Midbrain (tissue), 1 donor: ENCODE measurements at regions not wholly inside any gene's neighbourhood (a gene's known extent, or its start where the extent isn't known, plus 50 kb on each side); places are given as distances from the start of the nearest gene placed in this dataset.
"Not testable (repeated sequence)": the region's sequence is repeated elsewhere in the genome, so short reads cannot be mapped to it uniquely, and the experiment has no call there.

Experiments
- DNase-seq: peaks from one replicate; lab custom pipeline; 2025; lab: John Stamatoyannopoulos, UW

DNA sequence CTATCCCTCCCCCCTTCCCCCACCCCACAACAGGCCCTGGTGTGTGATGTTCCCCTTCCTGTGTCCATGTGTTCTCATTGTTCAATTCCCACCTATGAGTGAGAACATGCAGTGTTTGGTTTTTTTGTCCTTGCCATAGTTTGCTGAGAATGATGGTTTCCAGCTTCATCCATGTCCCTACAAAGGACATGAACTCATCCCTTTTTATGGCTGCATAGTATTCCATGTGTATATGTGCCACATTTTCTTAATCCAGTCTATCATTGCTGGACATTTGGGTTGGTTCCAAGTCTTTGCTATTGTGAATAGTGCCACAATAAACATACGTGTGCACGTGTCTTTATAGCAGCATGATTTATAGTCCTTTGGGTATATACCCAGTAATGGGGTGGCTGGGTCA is 52.3 kb upstream of the MAN1A2 start:
- DNase-seq, result not testable (repeated sequence)

DNA sequence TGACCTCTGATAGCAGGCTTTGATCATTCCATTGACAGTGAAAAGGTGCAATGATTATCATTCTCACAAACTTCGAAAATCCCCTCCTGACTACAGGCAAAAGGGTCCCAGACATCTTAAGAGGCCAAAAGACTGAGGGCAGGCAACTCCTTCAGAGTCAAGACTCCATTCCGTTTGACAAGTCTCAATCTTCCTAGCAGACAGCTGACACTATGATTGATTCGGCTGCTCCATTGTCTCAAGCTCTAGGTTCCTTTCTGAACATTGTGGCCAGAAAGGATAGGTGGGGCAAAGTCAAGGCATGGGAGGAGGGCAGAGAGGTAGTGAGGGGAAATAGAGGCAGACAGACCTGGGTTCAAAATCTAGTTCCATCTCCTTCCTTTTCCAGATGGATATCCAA is 53.7 kb upstream of the MAN1A2 start:
- DNase-seq, result no peak

DNA sequence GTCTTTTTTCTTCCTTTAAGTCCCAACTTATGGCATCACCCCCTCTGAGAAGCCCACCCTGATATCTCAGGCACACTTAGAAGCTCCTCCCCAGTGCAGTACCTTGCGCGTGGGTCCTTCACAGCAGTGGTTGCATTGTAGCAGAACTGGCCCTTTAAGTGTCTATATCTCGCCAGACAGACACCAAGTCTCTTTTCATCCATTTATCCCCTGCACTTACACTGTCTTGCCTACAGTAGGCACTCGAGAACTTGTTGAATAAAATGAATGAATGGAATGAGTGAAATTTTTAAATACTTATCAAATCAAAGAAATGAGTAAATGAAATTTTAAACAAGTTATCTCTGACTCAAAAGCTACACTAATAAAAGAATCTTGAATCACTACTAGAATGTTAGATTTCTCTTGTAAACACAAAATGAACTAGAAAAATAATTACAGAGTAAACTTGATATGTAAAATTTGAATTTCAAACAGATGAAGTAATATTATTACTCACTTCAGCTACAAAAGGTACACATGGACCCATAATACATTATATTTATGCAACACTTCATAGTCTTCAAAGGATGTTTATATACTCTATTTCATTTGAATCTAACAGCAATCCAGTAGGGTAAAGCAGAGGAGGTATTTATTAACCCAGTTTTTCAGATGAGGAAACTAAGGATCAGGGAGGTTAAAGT is 54.7 kb upstream of the MAN1A2 start:
- DNase-seq, result no peak

DNA sequence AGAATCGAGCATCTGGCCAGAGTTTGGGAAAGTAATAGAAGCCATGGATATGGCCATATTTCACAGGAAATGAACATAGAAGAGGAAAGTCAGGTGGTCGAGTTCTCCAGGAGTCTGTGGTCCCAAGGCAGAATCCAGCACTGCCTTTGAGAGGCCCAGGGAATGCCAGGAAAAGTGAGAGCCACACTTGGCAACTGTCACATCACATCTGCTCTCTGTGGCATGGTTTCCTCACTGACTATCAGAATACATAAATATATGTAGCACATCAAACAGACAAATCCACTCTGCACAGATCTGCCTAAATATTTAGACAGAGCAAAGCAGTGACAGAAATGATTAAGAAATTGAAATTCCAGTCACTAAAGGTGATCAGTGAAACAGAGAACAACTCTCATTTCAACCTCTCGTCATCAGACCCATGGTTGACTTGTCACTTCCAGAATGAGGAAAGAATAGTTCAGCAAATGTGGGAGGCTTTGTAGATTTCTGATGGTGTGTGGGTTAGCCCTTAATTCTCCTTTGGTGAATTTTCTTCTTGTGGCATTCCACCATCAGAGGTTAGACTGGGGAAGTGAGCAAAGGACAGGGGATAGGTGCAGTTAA is 58.8 kb upstream of the MAN1A2 start:
- no peak for DNase-seq

DNA sequence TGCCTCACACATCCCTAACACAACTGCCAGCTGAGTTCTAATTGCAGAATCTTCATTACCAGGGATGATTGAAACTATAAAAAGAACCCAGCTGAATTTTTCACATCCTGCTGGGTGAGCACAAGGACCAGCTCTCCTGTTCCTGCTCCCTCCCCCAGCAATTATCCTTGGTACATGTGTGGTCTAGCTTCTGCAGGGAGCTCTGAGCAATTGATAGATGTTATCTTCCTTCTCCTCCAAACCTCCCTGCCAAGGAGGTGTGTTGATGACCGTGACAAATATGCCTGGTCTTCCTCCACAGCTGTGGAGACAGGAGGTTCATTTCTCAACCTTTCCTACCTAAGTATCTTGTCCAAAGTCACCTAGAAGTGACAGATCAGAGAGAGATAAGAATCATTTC is 65.3 kb upstream of the MAN1A2 start:
- DNase-seq, result no peak

DNA sequence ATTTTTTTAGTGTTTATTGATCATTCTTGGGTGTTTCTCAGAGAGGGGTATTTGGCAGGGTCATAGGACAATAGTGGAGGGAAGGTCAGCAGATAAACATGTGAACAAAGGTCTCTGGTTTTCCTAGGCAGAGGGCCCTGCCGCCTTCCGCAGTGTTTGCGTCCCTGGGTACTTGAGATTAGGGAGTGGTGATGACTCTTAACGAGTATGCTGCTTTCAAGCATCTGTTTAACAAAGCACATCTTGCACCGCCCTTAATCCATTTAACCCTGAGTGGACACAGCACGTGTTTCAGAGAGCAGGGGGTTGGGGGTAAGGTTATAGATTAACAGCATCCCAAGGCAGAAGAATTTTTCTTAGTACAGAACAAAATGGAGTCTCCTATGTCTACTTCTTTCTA is 67.1 kb upstream of the MAN1A2 start:
- DNase-seq, result not testable (repeated sequence)

DNA sequence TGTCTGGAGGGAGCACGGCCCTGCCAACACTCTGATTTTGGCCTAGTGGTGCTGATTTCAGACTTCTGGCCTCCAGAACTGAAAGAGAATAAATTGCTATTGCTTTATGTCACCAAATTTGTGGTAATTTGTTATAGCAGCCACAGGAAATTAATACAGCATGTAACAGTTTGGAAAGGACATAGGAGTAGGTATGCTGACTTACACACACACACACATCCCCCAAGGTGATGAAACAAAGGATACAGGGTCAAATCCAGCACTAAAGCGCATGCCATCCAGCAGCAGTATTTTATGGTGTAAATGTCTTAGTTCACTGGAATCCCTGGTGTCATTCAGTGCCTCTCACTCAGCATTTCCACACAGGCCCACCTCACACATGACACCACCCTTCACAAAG is 72.2 kb upstream of the MAN1A2 start:
- DNase-seq, result no peak

DNA sequence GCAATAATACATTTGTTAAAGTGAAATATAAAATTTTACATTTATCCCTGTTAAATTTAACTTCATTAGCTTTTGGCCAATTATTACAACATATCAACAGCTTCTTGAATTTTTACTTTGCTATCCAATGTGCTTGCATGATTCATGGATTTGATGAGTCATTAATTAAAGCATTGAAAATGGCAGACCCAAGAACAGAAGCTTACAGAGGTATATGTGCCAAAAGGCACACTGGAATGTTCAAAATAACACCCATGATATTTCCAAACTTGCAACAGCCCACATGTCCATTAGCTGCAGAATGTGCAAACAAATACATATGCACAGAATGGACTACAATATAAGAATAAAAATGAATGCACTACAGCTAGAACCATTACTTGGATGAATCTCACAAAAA is 76.4 kb upstream of the MAN1A2 start:
- no peak for DNase-seq

DNA sequence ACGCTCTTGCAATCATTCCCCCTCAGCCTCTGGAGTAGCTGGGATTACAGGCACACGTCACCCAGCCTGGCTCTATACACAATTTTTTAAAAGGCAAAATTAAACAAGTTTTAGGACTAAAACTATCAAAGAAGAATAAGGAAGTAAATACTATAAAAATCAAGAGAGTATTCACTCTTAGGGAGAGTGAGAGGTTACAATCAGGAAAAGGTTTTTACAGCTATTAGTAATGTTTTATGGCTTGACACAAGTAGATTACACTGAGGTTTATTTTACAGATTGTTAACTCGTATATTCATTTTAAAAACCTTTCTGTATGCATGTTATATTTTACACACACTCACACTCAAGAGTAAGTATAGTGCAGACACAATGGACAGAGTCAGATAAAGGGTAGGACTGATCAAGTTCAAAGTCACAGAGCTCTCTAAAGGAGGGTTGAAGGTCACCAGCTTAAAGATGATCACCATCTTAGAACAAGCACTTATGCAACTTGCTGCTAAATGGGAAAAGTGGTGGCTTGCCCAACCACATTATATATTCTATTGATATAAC is 77.9 kb upstream of the MAN1A2 start:
- no peak for DNase-seq

DNA sequence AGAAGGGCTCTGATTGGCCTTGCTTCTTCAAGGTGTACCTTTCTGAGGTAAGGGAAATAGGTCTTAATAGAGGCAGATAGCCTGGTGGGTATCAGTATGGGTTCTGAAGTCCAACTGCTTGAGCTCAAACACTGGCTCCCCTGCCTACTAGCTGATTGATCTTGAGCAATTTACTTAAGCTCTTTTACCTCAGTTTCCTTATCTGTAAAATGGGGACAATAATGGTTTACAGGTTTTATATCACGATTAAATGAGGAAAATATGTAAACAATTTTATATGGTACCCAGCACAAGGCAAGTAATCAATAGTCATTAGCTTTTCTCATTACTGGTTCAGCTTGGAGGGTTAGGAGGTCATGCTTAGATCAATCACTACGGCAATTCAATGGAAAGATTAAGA is 75.8 kb upstream of the VTCN1 start:
- no peak for DNase-seq

DNA sequence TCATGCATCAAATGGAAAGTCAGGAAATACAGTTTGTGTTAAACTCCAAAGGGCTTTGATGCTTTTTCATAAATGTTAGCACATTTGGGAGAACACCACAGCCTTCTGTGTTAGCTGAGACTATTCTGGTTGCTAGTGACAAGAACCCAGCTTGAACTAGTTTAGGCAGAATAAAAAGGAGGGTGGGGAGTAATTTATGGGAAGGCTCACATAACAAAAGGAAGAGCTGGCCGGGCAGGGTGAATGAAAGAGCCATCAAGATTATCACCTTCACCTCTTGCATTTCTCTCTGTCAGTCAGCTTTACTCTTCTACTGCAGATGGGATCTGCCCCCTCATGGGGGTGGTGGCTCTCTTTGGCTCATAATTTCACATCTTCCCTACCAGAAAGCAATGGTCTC is 75.4 kb upstream of the VTCN1 start:
- DNase-seq, result no peak

DNA sequence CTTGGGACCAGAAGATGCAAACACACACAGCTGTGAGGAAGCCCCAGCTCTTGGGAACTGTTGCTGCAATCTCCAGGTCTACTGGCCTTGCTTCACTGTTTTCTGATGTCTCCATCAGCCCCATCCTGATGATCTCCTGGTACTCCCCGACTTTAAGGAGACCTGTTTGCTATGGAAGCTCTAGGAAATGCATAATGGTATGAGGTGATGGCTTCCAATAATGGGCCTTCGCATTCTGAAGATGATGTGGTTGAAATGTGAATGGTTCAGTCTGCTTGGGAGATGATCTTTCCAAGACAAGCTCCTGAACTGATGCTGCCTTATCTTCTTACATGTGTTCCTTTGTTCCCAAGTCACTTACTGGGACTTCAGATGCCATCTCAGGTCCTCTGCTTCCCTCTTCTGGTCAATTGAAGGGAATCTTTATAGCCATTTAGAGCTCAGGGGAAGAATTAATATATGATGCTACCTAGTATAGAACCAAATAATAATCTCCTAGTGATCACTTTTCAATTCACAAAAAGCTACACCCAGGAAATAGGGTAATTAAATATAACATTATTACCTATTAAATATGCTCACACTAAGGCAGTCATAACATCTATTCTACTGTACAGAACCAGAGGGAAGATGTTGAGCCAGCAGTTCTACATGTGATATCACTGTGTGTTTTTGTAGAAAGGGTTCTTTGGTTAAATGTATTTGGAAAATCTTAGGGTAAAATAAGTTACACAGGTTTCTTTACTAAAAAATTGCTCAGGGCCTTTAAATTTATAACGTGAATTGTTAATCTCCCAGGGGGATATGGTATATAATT is 73.9 kb upstream of the VTCN1 start:
- peak; percentile 67 for DNase-seq

DNA sequence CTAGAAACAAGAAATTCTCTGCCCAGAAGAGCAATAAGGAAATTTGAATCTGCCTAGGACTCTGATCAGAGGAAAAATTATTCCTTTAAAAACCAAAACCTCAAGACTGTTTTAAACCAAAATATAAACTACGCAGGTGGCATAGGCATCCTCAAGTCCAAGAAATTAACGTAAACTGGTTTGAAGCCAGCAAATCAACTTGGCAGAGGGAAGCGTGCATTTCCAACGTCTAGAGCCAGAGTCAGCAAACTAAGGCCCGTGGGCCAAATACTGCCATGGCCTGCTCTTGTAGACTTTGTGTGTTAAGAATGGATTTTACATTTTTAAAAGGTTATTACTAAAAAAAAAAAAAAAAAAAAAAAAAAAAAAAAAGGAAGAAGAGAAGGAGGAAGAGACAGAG is 67.8 kb upstream of the VTCN1 start:
- no peak for DNase-seq

DNA sequence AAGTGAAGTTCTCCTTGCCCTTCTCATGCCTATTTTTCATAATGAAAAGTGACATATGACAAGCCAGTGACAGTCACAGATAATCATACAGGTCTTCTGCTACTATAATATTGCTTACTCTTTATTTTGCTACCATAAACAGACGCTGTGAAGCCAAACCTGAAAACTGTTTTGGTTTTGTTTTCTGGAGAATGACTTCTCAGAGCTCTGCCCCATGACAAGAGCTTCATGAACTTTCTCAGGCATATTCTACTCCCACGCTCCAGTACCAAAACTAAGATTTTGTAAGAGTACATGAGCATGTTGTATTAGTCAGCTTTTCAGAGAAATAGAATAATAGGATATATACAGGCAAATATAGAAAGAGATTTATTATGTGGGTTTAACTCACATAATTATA is 64.3 kb upstream of the VTCN1 start:
- DNase-seq, result no peak

DNA sequence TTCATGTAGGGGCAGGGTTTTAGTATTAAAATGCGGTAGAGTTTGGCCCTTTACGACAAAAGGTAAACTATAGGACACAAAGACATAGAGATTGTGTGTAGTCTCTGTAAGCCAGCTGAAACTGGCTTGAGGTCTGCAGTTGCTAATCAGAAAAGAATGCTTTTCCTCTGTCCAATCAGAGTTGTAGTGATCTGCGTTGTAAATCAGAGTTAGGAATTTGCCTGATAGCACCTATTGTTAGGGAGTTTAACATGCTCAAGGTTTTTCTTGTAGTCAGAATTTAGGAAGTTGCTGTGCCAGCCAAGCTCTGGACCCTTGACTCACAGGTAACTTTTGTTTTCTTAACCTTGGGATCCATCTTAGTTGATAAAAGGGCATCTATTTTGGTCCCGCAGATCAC is 61.2 kb upstream of the VTCN1 start:
- no peak for DNase-seq

DNA sequence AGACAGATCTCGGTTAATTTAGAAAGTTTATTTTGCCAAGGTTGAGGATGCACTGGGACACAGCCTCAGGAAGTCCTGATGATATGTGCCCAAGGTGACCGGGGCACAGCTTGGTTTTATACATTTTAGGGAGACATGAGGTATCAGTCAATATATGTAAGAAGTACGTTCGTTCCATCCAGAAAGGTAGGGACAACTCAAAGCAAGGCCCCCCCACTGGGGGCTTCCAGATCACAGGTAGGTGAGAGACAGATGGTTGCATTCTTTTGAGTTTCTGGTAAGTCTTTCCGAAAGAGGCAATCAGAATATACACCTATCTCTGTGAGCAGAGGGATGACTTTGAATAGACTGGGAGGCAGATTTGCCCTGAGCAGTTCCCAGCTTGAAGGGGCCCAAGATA is 60.4 kb upstream of the VTCN1 start:
- DNase-seq, result no peak

DNA sequence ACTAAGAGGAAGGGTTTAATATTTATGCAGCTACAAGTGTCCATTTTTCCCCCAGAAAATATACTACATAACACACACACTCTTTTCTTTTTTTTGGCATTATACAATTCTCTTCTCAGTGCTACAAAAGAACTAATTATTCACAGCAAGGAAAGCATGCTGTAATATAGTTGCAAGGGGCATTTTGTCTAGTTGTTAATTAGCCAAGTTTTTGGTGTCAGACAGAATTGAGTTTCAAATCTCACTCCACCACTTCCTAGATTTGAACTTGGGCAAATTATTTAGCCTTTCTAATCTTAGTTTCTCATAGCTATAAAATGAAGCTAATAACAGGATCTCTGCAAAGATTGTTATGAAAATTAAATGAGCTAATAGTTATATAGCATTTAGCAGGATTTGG is 60.0 kb upstream of the VTCN1 start:
- no peak for DNase-seq

DNA sequence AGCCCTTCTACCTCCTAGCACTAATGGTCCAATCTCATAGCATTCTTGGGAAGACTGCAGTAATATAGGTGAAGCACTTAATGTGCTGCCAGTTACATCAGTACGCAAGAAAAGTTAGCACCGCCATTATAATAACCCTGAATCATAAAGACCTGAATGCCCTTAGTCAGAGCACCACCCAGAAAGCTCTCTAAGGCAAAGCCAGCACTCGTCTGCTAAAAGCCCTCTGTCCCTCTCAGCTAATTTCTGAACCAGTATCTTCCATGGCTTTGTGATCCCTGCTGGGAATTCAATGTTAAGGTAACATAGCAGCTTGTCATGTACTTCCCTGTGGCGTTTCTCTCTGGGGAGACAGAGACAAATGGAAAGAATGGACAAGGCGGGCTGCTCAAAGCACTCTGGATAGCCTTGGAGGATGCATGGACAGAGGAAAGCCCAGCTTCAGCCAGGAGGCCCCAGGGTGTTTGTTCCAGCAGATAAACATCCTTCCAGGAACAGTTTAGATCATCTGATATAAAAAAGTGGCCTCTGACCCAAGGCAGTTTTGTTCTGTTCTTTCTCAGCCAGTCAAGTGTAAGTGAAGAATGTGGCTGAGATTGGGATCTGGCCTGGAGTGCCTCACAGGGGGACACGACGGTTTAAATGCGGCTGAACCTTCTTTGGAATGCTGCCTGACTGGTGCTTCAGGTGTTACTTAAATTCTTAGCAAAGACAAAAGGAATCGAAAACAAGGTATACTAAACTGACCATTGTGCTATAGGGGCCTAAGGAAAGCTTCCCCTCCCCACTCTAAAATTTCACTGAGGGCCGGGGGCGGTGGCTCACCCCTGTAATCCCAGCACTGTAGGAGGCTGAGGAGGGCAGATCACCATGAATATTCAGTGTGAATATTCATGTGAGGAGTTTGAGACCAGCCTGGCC is 58.1 kb upstream of the VTCN1 start:
- no peak for DNase-seq

DNA sequence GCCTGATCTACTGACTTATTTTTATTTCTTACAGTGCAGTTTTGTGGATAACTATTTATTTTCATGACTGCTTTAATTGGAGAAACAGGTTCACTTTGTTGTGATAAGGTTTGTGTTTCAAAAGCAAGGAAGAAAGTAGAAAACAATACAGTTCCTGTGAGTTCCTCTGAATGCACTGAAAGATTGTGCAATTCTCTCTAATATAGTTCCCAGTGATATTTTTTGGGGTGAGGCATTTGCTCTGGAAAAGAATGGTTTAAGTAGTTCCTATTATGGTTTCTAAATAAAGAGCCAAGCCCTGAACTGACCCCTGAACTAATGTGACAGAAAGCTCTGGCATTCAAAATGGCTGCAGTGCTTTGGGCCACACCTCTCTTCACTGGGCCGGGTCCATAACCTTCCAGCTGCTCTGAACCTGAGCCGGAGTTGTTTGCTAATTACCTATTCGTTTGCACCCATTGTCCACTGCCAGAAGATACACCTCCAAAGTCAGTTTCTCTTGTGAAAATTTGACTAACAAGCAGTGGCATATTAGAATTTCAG is 56.6 kb upstream of the VTCN1 start:
- no peak for DNase-seq

DNA sequence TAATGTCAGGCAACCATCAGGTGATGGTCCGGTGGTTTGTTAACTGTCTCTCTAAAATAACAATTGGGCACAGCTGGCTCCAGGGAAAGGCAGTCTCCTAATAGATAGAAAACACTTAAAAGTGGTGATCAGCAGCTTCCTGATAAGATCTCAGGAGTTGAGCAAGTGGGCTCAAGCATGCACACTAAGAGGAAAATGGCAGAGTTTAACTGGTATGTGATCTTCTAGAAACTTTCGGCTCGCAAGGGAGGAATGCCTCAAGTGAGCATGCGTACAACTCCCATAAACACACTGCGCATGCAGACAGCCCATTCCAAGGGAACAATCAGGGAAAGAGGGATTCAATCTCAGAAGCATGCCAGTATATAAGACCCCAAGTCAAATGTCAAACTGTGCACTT is 52.2 kb upstream of the VTCN1 start:
- no peak for DNase-seq

DNA sequence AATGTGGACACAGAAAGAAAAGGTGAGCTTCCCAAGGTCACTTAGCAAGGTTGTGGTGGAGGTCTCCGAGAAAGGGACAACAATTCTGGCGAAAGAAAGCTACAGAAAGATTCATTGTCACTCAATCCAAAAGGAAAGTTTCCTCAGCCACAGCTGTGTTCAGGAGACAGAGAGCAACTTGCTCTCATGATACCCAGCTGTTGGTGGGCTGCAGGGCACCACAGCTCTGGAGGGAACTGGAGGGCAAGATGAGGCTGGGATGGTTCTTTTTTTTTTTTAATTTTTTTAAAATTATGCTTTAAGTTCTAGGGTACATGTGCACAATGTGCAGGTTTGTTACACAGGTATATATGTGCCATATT is 50.7 kb upstream of the VTCN1 start:
- DNase-seq, result no peak
